Tibial nerve (tissue), 4 donors: ENCODE measurements at regions not wholly inside any gene's neighbourhood (a gene's known extent, or its start where the extent isn't known, plus 50 kb on each side); places are given as distances from the start of the nearest gene placed in this dataset.

Source experiments
- CTCF ChIP-seq, 5 experiments: fragments of 200-600 bp in 3 of 5; fragments of 450-650 bp in 2 of 5; sonication (generic) in 3 of 5; IDR thresholded peaks; one replicate each; pipeline ENCODE4 v1.5.1; 2016 to 2019; ENCODE audit warnings: antibody characterized with exemption in 5 of 5, mild to moderate bottlenecking in 3 of 5, moderate library complexity in 2 of 5
- EP300 ChIP-seq, 2 donors: sonication (generic); formaldehyde crosslinking; IDR thresholded peaks; one replicate each; pipeline ENCODE4 v1.6.1; 2017; ENCODE audit warnings: antibody characterized with exemption in 2 of 2, mild to moderate bottlenecking in 1 of 2
- POLR2A ChIP-seq, 2 donors: fragments of 450-650 bp; IDR thresholded peaks; one replicate each; pipeline ENCODE4 v1.6.1; 2017; ENCODE audit warnings: antibody characterized with exemption in 2 of 2, mild to moderate bottlenecking in 2 of 2, moderate library complexity in 2 of 2

GRCh38 chr15:98547275-98547674 is 101.1 kb upstream of the IGF1R start:
- no peak for TF ChIP-seq CTCF (IDR thresholded peaks at IDR 0.05)
- no peak for TF ChIP-seq POLR2A (IDR thresholded peaks at IDR 0.05)
- no peak for TF ChIP-seq EP300 (IDR thresholded peaks at IDR 0.05)
